Activated CD8-positive, alpha-beta memory T cell treated with anti-CD3 and anti-CD28 coated beads, Interleukin-2, amount 50 U/mL, for 4 hours (primary cell): ENCODE measurements at regions not wholly inside any gene's neighbourhood (a gene's known extent, or its start where the extent isn't known, plus 50 kb on each side); places are given as distances from the start of the nearest gene placed in this dataset.
"Not testable (repeated sequence)": the region's sequence is repeated elsewhere in the genome, so short reads cannot be mapped to it uniquely, and the experiment has no call there.

Source experiments
- DNase-seq: peaks from one replicate; pipeline ENCODE4 v3.0.0-alpha.2; 2020

GRCh38 chr10:23779301-23779700, 340.4 kb downstream of the OTUD1 start:
- DNase-seq, result no peak

DNA sequence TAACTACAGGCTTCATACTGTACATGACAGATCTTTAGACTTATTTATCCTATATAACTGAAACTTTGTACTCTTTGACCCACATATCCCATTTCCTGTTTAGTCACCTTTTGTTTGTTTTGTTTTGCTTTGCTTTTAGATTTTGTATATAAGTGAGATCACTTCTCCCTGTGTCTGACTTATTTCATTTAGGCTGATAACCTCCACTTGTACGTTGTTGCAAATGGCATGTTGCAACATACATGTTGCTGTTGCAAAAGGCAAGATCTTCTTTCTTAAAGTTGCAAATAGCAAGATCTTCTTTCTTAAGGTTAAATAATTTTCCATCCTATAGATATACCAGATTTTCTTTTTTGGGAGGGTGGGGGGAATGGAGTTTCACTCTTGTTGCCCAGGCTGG, 341.5 kb downstream of the OTUD1 start:
- DNase-seq, result no peak

GRCh38 chr10:23786594-23786993, 347.7 kb downstream of the OTUD1 start:
- no peak for DNase-seq

GRCh38 chr10:23793577-23793976, 354.7 kb downstream of the OTUD1 start:
- DNase-seq, result no peak

DNA sequence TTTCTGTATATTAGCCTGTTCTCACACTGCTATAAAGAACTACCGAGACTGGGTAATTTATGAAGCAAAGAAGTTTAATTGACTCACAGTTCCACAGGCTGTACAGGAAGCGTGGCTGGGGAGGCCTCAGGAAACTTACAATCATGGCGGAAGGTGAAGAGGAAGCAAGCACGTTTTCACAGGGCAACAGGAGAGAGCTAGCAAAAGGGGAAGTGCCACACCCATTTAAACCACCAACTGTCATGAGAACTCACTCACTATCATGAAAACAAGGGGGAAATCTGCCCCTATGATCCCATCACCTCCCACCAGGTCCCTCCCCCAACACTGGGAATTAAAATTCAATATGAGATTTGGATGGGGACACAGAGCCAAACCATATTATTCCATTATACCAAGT, 358.6 kb downstream of the OTUD1 start:
- DNase-seq, result not testable (repeated sequence)

DNA sequence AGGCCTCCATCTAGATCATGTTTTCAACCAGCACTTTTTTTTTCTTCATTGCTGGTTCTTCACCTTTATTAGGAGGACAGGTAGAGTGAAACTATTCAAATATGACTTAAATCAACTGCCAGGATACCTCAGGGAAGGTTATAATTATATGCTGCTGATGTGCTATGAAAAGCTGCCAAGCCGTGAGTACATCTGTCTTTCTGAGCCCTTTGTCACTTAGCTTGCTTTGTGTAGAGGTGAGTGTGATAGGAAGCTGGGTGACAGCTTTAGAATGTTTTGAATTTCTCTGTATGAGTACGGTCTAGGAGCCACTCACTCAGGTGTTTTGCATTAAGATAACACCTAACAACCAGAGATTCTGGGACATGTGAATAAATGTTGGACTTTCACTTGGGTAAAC, 365.2 kb downstream of the OTUD1 start:
- no peak for DNase-seq

GRCh38 chr10:23813687-23814086, 374.8 kb downstream of the OTUD1 start:
- no peak for DNase-seq

DNA sequence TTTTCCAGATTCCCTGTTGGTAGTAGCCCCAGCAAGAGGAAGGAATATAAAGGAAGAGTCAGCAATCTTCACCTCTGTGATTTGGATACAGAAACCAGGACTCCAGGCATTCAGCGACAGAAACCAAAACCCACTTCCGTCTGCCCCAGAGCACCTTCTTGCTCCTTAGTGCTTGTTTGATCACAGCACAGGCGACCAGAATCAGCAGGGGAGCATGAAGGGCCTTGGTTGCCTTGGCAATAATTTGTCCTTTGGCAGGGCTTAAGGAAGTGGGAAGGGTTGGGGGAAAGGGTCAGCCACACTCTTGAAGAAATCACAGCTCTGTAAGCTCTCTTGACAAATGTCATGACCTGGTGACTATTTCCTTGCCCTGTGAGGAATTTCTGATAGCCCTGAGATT, 379.6 kb downstream of the OTUD1 start:
- no peak for DNase-seq

DNA sequence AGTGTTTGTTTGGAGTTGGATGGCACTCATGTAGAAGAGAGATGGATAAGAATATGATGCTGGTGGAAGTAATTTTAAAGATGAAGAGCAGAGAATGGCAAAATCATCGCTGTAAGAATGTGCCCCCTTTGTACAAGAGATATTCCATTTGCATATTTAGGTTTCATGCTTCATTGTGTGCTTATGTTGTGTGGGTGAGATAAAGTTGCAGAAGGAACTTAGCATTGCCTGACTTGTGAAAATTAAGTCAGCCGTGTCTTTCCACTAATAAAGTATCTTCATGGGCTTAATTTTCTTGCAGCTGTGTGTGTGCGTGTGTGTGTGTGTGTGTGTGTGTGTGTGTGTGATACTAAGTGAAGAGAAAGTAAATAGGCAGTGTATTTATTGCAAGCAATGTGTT, 381.9 kb downstream of the OTUD1 start:
- DNase-seq, result no peak

GRCh38 chr10:23824822-23825221, 384.1 kb upstream of the KIAA1217 start:
- no peak for DNase-seq

GRCh38 chr10:23826421-23826820, 382.5 kb upstream of the KIAA1217 start:
- no peak for DNase-seq

GRCh38 chr10:23829556-23829955, 379.4 kb upstream of the KIAA1217 start:
- DNase-seq, result no peak

GRCh38 chr10:23834091-23834490, 374.8 kb upstream of the KIAA1217 start:
- no peak for DNase-seq

GRCh38 chr10:23850631-23851030, 358.3 kb upstream of the KIAA1217 start:
- DNase-seq, result no peak

- no peak for DNase-seq
Observed at GRCh38 chr10:23859598-23859997, 349.3 kb upstream of the KIAA1217 start.

GRCh38 chr10:23864631-23865147, 344.2 kb upstream of the KIAA1217 start:
- no peak for DNase-seq

GRCh38 chr10:23866985-23867384, 342.0 kb upstream of the KIAA1217 start:
- DNase-seq, result not testable (repeated sequence)

DNA sequence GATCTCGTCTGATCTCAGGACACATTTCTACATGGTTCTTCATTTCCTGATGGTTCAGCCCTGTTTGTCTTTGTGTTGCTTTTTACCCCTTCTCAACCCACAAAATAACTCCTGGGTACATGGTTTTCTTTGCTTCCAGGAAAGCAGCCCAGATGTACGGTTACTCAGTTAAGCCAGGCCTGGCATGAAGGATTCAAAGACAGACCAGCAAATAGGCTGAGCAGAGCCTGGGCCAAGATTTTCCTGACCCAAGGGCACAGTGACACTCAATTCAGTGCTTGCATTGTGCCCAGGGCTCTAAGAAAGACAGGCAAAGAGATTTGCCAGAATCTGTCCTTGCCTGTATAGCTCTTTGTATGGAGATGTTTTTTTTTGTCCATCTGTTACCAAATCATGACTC, 340.8 kb upstream of the KIAA1217 start:
- DNase-seq, result no peak

- DNase-seq, result no peak
Observed at GRCh38 chr10:23869548-23869947, 339.4 kb upstream of the KIAA1217 start.

DNA sequence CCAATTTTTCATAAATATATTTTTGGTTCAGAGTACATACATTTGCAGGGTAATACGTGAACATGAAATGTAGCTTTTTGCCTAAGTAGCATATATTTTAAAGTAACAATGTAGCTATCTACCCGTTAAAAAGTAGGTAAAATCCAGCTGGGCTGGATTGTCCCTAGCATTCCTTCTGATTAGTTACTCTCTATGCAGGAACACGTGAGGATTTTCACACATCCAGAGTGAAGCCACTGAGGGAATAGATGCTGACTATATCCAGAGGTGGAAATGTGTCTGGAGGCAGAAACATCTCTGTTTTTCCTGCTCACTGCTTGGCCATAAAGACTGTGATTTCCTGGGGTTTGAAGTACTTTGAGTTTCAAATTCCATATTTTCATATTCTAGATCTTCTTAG, 338.9 kb upstream of the KIAA1217 start:
- no peak for DNase-seq

DNA sequence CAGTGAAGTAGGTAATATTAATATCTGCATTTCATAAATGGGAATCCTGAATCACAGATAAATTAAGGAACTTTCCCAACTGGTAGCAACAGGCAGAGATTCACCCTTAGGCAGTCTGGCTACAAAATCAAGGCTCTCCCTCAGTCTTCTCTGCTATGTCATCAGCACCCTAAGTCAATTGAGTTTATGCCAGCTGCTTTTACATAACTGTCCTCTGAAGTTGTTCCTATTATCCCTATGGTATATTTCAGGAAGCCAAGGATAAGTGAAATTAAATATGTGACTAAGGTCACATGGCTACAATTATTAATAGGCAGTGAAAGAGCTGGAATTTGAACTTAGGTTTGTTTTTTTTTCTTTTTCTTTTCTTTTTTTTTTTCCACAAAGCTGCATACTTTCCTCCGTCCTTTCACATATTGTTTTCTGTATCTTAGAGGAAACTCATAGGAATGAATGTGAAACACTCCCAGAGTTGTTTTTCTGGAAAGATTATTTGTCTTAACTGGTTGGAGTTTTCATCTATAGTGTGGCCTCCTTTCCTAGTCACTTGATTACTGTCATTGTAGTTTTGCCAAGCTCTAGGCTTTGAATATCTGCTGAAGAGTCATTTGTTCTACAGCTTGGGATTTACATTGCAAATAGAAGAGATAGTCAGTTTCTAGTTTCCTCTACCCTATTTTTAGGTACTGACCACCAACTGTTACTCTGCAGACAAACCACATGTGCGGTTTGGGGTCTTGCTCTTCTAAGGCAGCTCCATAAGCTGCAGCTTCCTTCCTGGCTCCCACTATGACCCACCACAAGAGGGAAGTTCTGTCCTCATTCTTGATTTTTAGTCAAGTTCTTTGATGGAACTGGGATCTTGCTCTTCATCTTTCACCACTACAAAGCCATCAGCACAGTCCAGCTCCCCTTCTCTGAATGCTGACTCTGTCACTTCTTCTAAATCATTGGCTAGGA, 338.0 kb upstream of the KIAA1217 start:
- no peak for DNase-seq

DNA sequence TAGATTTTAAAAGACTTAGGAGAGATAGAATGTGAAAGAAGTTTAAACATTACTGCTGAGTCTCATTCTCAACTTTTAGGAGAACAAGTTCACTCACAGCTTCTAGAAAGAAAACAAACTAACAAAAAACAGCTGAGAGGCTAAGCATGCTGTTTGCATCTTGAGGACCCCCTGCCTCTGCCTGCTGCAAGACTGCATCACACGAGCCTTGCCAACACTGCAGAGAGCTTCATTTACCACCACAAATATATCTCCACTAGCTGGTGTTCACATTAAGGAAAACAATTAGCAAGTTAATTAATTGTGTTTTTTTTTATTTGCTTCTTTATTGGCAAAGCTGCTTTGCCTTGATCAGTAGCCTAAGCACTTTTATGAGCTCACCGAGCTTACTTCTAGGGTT, 336.6 kb upstream of the KIAA1217 start:
- no peak for DNase-seq

- DNase-seq, result no peak
Observed at GRCh38 chr10:23877791-23878320, 331.1 kb upstream of the KIAA1217 start.

DNA sequence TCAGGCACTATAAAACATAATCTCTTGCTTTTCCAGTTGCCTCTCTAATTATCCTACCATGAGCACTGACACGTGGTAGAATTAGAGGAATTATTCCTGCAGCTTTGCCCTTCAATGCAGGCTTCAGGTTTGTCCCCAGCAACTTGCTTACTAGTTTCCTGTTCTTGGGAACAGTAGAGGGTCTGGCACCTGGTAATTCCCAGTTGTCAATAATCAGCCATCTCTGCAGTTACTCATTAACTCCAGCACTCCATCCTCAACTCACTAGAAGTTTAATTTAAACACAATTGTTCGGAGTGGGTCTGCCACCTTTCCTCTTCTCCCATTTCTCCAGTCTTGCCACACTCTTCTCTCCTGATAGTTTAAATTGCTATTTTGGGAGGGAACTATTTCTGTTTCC, 324.3 kb upstream of the KIAA1217 start:
- no peak for DNase-seq
